Activated T-cell treated with anti-CD3 and anti-CD28 coated beads, Interleukin-2, amount 50 U/mL, for 4 hours (primary cell): ENCODE measurements at regions not wholly inside any gene's neighbourhood (a gene's known extent, or its start where the extent isn't known, plus 50 kb on each side); places are given as distances from the start of the nearest gene placed in this dataset.
"Not testable (repeated sequence)": the region's sequence is repeated elsewhere in the genome, so short reads cannot be mapped to it uniquely, and the experiment has no call there.

Source experiments
- ATAC-seq, 2 donors: fragments of 200-7000 bp; cut with Tn5 transposase; one replicate each; pipeline ENCODE4 v1.10.0; 2021
- DNase-seq: peaks from one replicate; pipeline ENCODE4 v3.0.0-alpha.2; 2020
- H3K27me3 Mint-ChIP-seq: one replicate; pipeline ENCODE4 v1.8.0; 2021; ENCODE audit warnings: low read depth, mixed read lengths
- H3K36me3 Mint-ChIP-seq: one replicate; pipeline ENCODE4 v1.8.0; 2022; ENCODE audit warnings: mixed read lengths; ENCODE audit not compliant: insufficient read depth
- H3K4me1 Mint-ChIP-seq: one replicate; pipeline ENCODE4 v1.8.0; 2021; ENCODE audit warnings: low read depth, mixed read lengths
- H3K4me3 Mint-ChIP-seq: one replicate; pipeline ENCODE4 v1.8.0; 2021; ENCODE audit warnings: mild to moderate bottlenecking, moderate library complexity, mixed read lengths
- H3K9me3 Mint-ChIP-seq: one replicate; pipeline ENCODE4 v1.8.0; 2021; ENCODE audit warnings: mixed read lengths

DNA sequence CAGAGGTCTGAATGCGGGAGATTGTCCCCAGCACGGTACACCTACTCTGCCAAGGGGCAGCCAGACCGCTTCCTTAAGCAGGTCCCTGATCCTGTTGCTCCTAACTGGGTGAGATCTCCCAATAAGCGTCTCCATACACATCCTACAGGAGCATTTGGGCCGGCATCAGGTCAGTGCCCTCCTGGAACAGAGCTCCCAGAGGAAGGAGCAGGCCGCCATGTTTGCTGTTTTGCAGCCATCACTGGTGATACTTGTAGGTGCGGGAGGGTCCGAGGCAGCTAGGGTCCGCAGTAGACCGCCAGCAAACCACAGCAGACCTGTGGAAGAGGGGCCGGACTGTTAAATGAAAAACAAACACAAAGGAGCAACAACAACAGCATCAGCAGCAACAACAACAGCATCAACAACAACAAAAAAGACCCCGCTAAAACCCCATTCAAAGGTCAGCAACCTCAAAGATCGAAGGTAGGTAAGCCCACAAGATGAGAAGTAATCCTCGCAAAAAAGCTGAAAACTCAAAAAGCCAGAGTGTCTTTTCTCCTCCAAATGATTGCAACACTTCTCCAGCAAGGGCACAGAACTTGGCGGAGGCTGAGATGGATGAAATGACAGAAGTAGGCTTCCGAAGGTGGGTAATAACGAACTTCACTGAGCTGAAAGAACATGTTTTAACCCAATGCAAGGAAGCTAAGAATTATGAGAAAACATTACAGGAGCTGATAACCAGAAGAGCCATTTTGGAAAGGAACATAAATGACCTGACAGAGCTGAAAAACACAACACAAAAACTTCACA is 79.0 kb upstream of the CDH7 start:
- no peaks in the 10 kb centered on the region for H3K4me1 Mint-ChIP-seq
- no peaks in the 10 kb centered on the region for H3K36me3 Mint-ChIP-seq
- peaks cover 34% of the 10 kb centered on the region for H3K9me3 Mint-ChIP-seq
- H3K4me3 Mint-ChIP-seq, result no peak overlapping the region
- ATAC-seq (no peak), DNase-seq (no peak)
- no peaks in the 10 kb centered on the region for H3K27me3 Mint-ChIP-seq

DNA sequence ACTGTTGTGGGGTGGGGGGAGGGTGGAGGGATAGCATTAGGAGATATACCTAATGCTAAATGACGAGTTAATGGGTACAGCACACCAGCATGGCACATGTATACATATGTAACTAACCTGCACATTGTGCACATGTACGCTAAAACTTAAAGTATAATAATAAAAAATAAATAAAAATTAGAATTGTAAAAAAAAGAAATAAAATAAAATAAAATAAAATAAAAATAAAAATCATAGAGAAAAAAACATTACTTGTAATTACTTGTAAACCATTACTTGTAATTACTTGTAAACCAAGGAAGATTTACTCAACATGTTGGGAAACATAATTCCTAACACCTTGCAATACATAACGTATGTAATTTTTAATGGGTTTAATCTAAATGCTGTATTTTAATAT is 80.7 kb upstream of the CDH7 start:
- H3K27me3 Mint-ChIP-seq, ATAC-seq, H3K4me1 Mint-ChIP-seq, H3K36me3 Mint-ChIP-seq, DNase-seq, H3K4me3 Mint-ChIP-seq: not testable (repeated sequence)
- H3K9me3 Mint-ChIP-seq, result peaks cover 34% of the 10 kb centered on the region

- no peaks in the 10 kb centered on the region for H3K4me1 Mint-ChIP-seq
- H3K36me3 Mint-ChIP-seq, result no peaks in the 10 kb centered on the region
- H3K9me3 Mint-ChIP-seq, result peaks cover 8% of the 10 kb centered on the region
- no peak overlapping the region for H3K4me3 Mint-ChIP-seq
- DNase-seq (no peak), ATAC-seq (no peak)
- no peaks in the 10 kb centered on the region for H3K27me3 Mint-ChIP-seq
These were observed 89.4 kb upstream of the CDH7 start for GRCh38 chr18:65661391-65661790.

DNA sequence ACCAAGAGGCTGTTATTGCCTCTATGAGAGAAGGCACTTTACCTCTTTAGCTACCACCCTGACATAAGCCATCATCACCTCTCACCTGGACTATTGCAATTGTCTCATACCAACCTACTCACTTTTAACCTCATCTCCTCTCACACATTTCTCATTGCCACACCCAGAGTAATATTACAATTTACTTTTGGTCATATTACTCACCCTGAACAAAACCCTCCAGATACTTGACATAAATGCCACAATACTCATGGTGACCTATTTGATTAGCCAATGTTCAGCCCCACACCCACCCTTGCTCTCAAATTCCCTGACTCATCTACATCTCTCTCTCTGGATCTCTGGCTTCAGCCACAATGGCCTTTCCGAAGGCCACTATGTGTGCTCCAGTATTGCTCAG is 90.9 kb upstream of the CDH7 start:
- DNase-seq (no peak), ATAC-seq (no peak)
- H3K4me1 Mint-ChIP-seq, result no peaks in the 10 kb centered on the region
- no peak overlapping the region for H3K4me3 Mint-ChIP-seq
- no peaks in the 10 kb centered on the region for H3K27me3 Mint-ChIP-seq
- H3K36me3 Mint-ChIP-seq, result no peaks in the 10 kb centered on the region
- peaks cover 8% of the 10 kb centered on the region for H3K9me3 Mint-ChIP-seq

DNA sequence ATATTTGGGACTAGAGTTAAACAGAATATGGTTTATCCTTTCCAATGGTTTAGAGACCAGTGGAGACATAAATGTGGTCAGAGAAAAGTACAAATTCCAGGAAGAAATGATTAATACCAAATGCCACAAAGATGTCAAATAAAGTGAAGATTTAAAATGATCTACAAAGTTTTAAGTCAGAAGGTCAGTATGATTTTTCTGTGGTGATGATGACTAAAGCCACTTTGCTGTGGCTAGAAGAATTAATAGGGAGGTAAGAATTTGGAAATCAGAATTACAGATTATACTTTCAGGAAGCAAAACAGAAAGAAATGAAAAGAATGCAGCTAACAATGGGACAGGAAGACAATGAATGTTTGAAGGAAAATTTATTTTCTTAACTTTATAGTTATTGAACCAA is 91.5 kb upstream of the CDH7 start:
- H3K4me1 Mint-ChIP-seq, result no peaks in the 10 kb centered on the region
- no peak overlapping the region for H3K4me3 Mint-ChIP-seq
- ATAC-seq (no peak), DNase-seq (no peak)
- H3K27me3 Mint-ChIP-seq, result no peaks in the 10 kb centered on the region
- H3K9me3 Mint-ChIP-seq, result peaks cover 8% of the 10 kb centered on the region
- H3K36me3 Mint-ChIP-seq, result no peaks in the 10 kb centered on the region

DNA sequence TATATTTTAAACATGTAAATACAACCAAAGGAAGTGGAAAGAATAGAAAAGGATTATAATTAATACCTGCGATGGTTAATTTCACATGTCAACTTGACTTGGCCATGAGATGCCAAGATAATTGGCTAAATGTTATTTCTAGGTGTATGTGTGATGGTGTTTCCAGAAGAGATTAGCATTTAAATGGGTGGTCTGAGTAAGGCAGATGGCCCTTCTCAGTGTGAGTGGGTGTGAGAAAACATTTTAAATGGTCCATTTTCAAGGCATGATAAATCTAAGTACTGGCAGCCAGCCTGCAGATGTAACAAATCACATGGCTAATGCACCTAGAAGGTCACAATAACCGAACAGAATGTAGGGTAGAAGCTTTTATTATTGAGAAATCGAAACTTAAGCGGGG is 99.6 kb upstream of the CDH7 start:
- Mint-ChIP-seq H3K4me3 (no peak overlapping the region), H3K9me3 (peaks cover 3% of the 10 kb centered on the region), H3K4me1 (no peaks in the 10 kb centered on the region), H3K36me3 (no peaks in the 10 kb centered on the region), H3K27me3 (no peaks in the 10 kb centered on the region)
- DNase-seq, result no peak
- ATAC-seq, result no peak

DNA sequence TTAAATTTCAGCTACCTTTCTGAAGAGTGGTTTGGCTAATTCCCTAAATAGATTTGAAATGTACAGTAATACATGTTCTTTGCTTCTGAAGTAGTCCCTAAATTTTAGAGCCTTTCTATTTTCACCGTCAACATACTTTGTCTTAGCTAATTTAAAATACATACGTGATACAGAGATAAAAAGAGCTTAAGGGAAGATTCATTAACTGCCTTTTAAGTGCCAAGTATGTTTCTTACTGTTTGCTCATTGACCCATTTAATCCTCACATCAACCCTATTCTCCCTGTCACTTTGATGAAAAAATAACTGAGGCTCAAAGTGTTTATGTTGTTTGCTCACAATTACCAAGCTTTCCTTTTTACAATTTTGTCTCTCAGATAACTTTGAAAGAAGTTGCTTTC is 118.6 kb upstream of the CDH7 start:
- Mint-ChIP-seq H3K4me1 (no peaks in the 10 kb centered on the region), H3K9me3 (peaks cover 4% of the 10 kb centered on the region), H3K27me3 (no peaks in the 10 kb centered on the region), H3K4me3 (no peak overlapping the region), H3K36me3 (no peaks in the 10 kb centered on the region)
- DNase-seq (no peak), ATAC-seq (no peak)

GRCh38 chr18:65631766-65632165 is 119.0 kb upstream of the CDH7 start:
- no peaks in the 10 kb centered on the region for H3K27me3 Mint-ChIP-seq
- H3K36me3 Mint-ChIP-seq, result no peaks in the 10 kb centered on the region
- peaks cover 4% of the 10 kb centered on the region for H3K9me3 Mint-ChIP-seq
- DNase-seq (no peak), ATAC-seq (no peak)
- no peak overlapping the region for H3K4me3 Mint-ChIP-seq
- no peaks in the 10 kb centered on the region for H3K4me1 Mint-ChIP-seq

- H3K27me3 Mint-ChIP-seq, result no peaks in the 10 kb centered on the region
- H3K4me1 Mint-ChIP-seq, result no peaks in the 10 kb centered on the region
- H3K9me3 Mint-ChIP-seq, result no peaks in the 10 kb centered on the region
- no peak for DNase-seq
- ATAC-seq, result no peak
- no peaks in the 10 kb centered on the region for H3K36me3 Mint-ChIP-seq
- H3K4me3 Mint-ChIP-seq, result no peak overlapping the region
These were observed 122.4 kb upstream of the CDH7 start for GRCh38 chr18:65628390-65628789.

DNA sequence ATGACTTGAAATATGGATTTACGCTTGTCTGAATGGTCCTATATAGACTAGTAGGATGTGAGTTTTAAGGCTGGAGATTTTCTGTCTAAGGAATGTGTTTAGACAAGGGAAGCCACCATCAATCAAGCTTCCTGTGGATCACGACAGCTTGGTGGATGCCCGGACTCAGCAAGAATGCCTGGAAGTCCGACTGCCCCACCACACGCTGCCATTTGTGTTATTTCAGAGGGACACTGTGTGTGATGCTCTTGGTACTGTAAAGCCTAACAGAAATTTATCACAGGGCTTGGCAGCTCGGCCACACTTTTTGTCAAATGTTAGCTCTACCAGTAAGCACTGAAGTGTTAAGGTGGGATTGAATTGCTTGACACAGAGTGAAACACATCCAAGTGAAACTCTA is 127.1 kb upstream of the CDH7 start:
- no peaks in the 10 kb centered on the region for H3K36me3 Mint-ChIP-seq

DNA sequence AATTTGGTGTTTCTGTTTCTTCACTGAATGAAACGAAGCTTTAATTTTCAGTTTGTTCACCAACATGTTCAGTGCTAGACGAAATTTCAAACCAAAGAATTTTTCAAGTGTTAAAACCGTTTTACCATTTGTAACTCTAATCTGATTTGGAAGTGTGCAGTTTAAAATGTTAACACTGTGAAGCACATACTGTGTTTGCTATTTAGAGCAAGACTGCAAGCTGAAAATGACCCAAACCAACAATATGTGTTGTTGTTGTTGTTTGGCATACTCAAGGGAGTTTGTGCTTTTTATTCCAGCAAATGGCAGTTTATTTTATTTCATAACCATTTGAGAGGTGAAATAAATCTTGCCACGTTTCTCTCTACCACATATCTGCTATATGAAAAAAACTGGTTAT is 128.4 kb upstream of the CDH7 start:
- peaks cover 12% of the 10 kb centered on the region for H3K9me3 Mint-ChIP-seq
- H3K4me1 Mint-ChIP-seq, result no peaks in the 10 kb centered on the region
- no peaks in the 10 kb centered on the region for H3K27me3 Mint-ChIP-seq
- no peak for ATAC-seq
- no peak for DNase-seq
- no peaks in the 10 kb centered on the region for H3K36me3 Mint-ChIP-seq
- no peak overlapping the region for H3K4me3 Mint-ChIP-seq

More for the DNA sequence above, 127.1 kb upstream of the CDH7 start:
- no peaks in the 10 kb centered on the region for H3K4me1 Mint-ChIP-seq
- ATAC-seq, result no peak
- H3K4me3 Mint-ChIP-seq, result no peak overlapping the region
- H3K9me3 Mint-ChIP-seq, result peaks cover 2% of the 10 kb centered on the region
- no peak for DNase-seq
- H3K27me3 Mint-ChIP-seq, result no peaks in the 10 kb centered on the region

DNA sequence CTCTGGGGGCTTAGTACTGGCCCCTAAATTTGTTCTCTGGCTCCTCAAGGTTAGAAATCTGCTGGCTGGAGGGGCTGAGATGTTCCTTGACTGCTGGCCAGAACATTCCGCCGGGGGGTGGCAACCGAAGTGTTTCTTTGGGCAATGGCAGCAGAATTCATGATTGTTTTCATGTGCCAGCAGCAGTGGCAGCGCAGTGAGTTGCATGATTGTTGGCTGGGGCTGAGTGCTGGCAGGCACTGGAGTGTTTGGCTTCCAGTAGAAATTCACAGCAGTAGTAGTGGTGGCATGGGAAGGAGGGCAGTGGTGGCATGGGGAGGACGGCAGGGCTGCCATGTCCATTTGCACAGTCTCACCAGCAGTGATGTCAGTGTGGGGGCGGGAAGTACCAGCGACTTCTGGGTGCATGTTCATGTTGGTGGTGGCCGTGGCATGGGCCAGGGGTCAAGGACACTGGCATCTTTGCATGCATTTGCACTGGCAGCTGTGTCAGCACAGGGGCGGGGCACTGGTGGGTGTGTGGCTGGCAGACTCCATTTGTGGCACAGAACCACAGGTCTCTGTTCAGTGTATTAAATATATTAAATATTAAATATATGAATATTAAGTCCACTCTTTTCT is 130.6 kb upstream of the CDH7 start:
- Mint-ChIP-seq H3K36me3 (no peaks in the 10 kb centered on the region), H3K9me3 (peaks cover 14% of the 10 kb centered on the region)
- no peak for ATAC-seq

GRCh38 chr18:65610939-65611338 is 139.9 kb upstream of the CDH7 start:
- DNase-seq (no peak), ATAC-seq (no peak)
- Mint-ChIP-seq H3K4me1 (no peaks in the 10 kb centered on the region), H3K9me3 (peaks cover 12% of the 10 kb centered on the region), H3K27me3 (no peaks in the 10 kb centered on the region), H3K36me3 (no peaks in the 10 kb centered on the region), H3K4me3 (no peak overlapping the region)

More for the DNA sequence above, 130.6 kb upstream of the CDH7 start:
- H3K4me1 Mint-ChIP-seq, result no peaks in the 10 kb centered on the region
- no peak for DNase-seq
- H3K27me3 Mint-ChIP-seq, result no peaks in the 10 kb centered on the region
- no peak overlapping the region for H3K4me3 Mint-ChIP-seq

DNA sequence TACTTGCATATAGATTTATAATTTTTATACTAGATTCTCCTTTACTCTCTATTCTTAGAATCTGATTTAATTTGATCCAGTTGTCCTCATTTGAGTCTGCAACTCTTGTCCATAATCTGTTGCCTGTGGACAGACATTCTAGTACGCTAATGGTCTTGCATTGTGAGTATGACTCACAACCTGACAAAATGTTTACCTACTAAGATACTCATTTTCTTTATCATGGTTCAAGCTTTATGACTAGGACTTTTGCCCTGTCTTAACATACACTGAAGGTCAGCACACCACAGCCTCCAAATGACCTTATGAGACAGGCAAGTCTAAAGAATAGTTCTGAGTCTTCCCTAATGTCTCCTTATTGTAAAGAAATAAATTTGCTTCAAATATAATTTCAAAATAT is 142.3 kb upstream of the CDH7 start:
- Mint-ChIP-seq H3K4me1 (no peaks in the 10 kb centered on the region), H3K27me3 (no peaks in the 10 kb centered on the region), H3K9me3 (peaks cover 18% of the 10 kb centered on the region), H3K4me3 (no peak overlapping the region), H3K36me3 (no peaks in the 10 kb centered on the region)
- DNase-seq (no peak), ATAC-seq (no peak)

GRCh38 chr18:65607161-65607560 is 143.7 kb upstream of the CDH7 start:
- no peak overlapping the region for H3K4me3 Mint-ChIP-seq

More at GRCh38 chr18:65607161-65607560, 143.7 kb upstream of the CDH7 start:
- no peaks in the 10 kb centered on the region for H3K4me1 Mint-ChIP-seq
- ATAC-seq, result no peak
- no peak for DNase-seq
- H3K27me3 Mint-ChIP-seq, result no peaks in the 10 kb centered on the region
- no peaks in the 10 kb centered on the region for H3K36me3 Mint-ChIP-seq
- H3K9me3 Mint-ChIP-seq, result peaks cover 18% of the 10 kb centered on the region
